ENCODE measurements at regions not wholly inside any gene's neighbourhood (a gene's known extent, or its start where the extent isn't known, plus 50 kb on each side); places are given as distances from the start of the nearest gene placed in this dataset.

DNA sequence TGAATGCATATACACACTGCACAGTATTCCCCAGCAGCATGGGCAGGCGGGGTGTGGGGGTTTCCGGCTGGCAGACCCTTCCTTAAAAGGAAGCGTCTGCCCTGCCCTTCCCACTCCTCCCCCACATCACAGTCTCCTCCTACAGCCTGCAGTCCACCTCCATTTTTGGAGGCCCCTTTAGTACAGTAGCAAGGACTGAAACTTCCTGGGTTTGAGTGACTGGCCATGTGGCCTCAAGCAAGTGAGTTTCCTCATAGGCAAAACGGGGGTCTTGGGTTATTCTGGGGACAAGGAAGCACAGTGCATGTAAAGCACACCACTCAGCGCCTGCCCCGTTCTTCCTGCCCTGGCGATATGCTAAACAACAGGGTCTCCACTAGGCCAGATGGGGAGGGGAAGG, 62.1 kb upstream of the COL13A1 start:
- Histone ChIP-seq H3K27me3 (ENCODE audit: control insufficient read depth in 2 of 2, insufficient read depth in 2 of 2, low read length in 2 of 2) (peaks cover 3 to 38% of the 10 kb centered on the region in 2 experiments; a peak in 3 of 5 replicates), H2AFZ (ENCODE audit: low read depth, low read length) (no peak overlapping the region), H3K27ac (ENCODE audit: extremely low read depth, low read depth, low read length) (no peak overlapping the region), H3K9me1 (ENCODE audit: control insufficient read depth, insufficient read depth, low read length) (no peaks in the 10 kb centered on the region), H3K9me3 (replicated peaks; ENCODE audit: control insufficient read depth, insufficient read depth, low read depth, low read length) (no peaks in the 10 kb centered on the region), H3K4me1 (replicated peaks in 1 of 2; ENCODE audit: control insufficient read depth in 2 of 2, insufficient read depth in 2 of 2, low read length in 2 of 2) (peaks cover 6 to 8% of the 10 kb centered on the region in 2 experiments), H3K79me2 (ENCODE audit: control insufficient read depth, insufficient read depth, low read length) (no peaks in the 10 kb centered on the region), H3K36me3 (ENCODE audit: control insufficient read depth, insufficient read depth, low read length) (no peaks in the 10 kb centered on the region), H3K4me2 (ENCODE audit: insufficient read depth, low read length) (no peak overlapping the region), H3K9ac (ENCODE audit: insufficient read depth in 1 of 2, low read depth in 2 of 2, low read length in 2 of 2) (no peak overlapping the region), H3K4me3 (no peak overlapping the region), H4K20me1 (replicated peaks; ENCODE audit: control insufficient read depth, insufficient read depth, low read length) (no peaks in the 10 kb centered on the region; the same call in none of the 2 replicates)
- no TSS peak for BruUV-seq (replicated peaks)
- DNase-seq (ENCODE audit: extremely low read depth in 1 of 4, low spot score in 3 of 4) (no peak), ATAC-seq (no peak), FAIRE-seq (no peak)
- intact Hi-C loops (cut with micrococcal nuclease) = no loop called here
- in situ Hi-C loops (cut with MboI) = no loop called here
- ChIA-PET POLR2A (interaction anchor here (1.0 kb wide), 1 partner anchor 24 kb away, joined by 3 read pairs; no protein-coding TSS in a partner anchor), CTCF (ENCODE audit: low intra/inter-chr PET ratio) (no interaction called here)
- TF ChIP-seq CC2D1A (IDR thresholded peaks at IDR 0.05) (no peak), ZNF586 (CRISPR knock-in tag; conservative IDR thresholded peaks at IDR 0.05) (no peak), CTBP1 (IDR thresholded peaks at IDR 0.05; ENCODE audit: borderline replicate concordance) (no peak), LARP7 (IDR thresholded peaks at IDR 0.05) (no peak), SRF (CRISPR knock-in tag; IDR thresholded peaks at IDR 0.05) (peak in 1 of 2 experiments; percentile 80; a peak in 2 of 4 replicates), ZNF280B (CRISPR knock-in tag; IDR thresholded peaks at IDR 0.05) (no peak), VEZF1 (CRISPR knock-in tag; IDR thresholded peaks at IDR 0.05) (peak; percentile 36; the same call in 1 of the 2 replicates)
- TF ChIP-seq, protein P1, sequence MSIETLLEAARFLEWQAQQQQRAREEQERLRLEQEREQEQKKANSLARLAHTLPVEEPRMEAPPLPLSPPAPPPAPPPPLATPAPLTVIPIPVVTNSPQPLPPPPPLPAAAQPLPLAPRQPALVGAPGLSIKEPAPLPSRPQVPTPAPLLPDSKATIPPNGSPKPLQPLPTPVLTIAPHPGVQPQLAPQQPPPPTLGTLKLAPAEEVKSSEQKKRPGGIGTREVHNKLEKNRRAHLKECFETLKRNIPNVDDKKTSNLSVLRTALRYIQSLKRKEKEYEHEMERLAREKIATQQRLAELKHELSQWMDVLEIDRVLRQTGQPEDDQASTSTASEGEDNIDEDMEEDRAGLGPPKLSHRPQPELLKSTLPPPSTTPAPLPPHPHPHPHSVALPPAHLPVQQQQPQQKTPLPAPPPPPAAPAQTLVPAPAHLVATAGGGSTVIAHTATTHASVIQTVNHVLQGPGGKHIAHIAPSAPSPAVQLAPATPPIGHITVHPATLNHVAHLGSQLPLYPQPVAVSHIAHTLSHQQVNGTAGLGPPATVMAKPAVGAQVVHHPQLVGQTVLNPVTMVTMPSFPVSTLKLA (conservative IDR thresholded peaks at IDR 0.05) = no peak
- WGBS (ENCODE audit: insufficient coverage, low coverage, missing lambda C conversion rate) = 4% methylated on average over 7 of the region's 7 CpGs

All from K562 (cell line).